ENCODE measurements at regions not wholly inside any gene's neighbourhood (a gene's known extent, or its start where the extent isn't known, plus 50 kb on each side); places are given as distances from the start of the nearest gene placed in this dataset.

- H3K4me1 ChIP-seq (ENCODE audit: control insufficient read depth, insufficient read depth, low read length) = no peaks in the 10 kb centered on the region
- ATAC-seq = no peak
- intact Hi-C loops (cut with micrococcal nuclease; ENCODE audit: unreplicated experiment) (no loop called here), in situ Hi-C loops (cut with HindIII; ENCODE audit: low pct_unique_long_range_greater_than_20kb, low sequenced_read_pairs) (no loop called here)
- BruUV-seq (replicated peaks) = no TSS peak
- H3K4me3 ChIP-seq (ENCODE audit: low read depth in 2 of 2, low read length in 2 of 2) = no peak overlapping the region
- H3K27ac ChIP-seq (ENCODE audit: low read length) = no peak overlapping the region
- TF ChIP-seq TCF7L2 (IDR thresholded peaks at IDR 0.05; ENCODE audit: low read depth, low read length) = no peak
- TF ChIP-seq, protein P1, sequence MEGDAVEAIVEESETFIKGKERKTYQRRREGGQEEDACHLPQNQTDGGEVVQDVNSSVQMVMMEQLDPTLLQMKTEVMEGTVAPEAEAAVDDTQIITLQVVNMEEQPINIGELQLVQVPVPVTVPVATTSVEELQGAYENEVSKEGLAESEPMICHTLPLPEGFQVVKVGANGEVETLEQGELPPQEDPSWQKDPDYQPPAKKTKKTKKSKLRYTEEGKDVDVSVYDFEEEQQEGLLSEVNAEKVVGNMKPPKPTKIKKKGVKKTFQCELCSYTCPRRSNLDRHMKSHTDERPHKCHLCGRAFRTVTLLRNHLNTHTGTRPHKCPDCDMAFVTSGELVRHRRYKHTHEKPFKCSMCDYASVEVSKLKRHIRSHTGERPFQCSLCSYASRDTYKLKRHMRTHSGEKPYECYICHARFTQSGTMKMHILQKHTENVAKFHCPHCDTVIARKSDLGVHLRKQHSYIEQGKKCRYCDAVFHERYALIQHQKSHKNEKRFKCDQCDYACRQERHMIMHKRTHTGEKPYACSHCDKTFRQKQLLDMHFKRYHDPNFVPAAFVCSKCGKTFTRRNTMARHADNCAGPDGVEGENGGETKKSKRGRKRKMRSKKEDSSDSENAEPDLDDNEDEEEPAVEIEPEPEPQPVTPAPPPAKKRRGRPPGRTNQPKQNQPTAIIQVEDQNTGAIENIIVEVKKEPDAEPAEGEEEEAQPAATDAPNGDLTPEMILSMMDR (IDR thresholded peaks at IDR 0.05) = no peak
- TF ChIP-seq, protein P2, sequence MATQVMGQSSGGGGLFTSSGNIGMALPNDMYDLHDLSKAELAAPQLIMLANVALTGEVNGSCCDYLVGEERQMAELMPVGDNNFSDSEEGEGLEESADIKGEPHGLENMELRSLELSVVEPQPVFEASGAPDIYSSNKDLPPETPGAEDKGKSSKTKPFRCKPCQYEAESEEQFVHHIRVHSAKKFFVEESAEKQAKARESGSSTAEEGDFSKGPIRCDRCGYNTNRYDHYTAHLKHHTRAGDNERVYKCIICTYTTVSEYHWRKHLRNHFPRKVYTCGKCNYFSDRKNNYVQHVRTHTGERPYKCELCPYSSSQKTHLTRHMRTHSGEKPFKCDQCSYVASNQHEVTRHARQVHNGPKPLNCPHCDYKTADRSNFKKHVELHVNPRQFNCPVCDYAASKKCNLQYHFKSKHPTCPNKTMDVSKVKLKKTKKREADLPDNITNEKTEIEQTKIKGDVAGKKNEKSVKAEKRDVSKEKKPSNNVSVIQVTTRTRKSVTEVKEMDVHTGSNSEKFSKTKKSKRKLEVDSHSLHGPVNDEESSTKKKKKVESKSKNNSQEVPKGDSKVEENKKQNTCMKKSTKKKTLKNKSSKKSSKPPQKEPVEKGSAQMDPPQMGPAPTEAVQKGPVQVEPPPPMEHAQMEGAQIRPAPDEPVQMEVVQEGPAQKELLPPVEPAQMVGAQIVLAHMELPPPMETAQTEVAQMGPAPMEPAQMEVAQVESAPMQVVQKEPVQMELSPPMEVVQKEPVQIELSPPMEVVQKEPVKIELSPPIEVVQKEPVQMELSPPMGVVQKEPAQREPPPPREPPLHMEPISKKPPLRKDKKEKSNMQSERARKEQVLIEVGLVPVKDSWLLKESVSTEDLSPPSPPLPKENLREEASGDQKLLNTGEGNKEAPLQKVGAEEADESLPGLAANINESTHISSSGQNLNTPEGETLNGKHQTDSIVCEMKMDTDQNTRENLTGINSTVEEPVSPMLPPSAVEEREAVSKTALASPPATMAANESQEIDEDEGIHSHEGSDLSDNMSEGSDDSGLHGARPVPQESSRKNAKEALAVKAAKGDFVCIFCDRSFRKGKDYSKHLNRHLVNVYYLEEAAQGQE (IDR thresholded peaks at IDR 0.05; ENCODE audit: insufficient read depth in 1 of 2, low read depth in 2 of 2, low read length in 1 of 2) = no peak
- no peak for TF ChIP-seq SIN3A (IDR thresholded peaks at IDR 0.05; ENCODE audit: borderline replicate concordance, insufficient read depth, low read depth, low read length)
- no peak for TF ChIP-seq POLR2AphosphoS5 (IDR thresholded peaks at IDR 0.05; ENCODE audit: low read depth, low read length)
- no peaks in the 10 kb centered on the region for H3K36me3 ChIP-seq (ENCODE audit: control insufficient read depth, insufficient read depth, low read length)
- no peaks in the 10 kb centered on the region for H3K9me3 ChIP-seq (ENCODE audit: control insufficient read depth, insufficient read depth, low read depth, low read length)
- H3K27me3 ChIP-seq (ENCODE audit: control insufficient read depth, insufficient read depth, low read length) = no peaks in the 10 kb centered on the region
- no peak for DNase-seq (ENCODE audit: low read depth, low spot score)
- ChIA-PET CTCF (no interaction called here), POLR2A (no interaction called here)
Observed at GRCh38 chr21:26752849-26753248, 92.4 kb downstream of the ADAMTS1 start.

DNA sequence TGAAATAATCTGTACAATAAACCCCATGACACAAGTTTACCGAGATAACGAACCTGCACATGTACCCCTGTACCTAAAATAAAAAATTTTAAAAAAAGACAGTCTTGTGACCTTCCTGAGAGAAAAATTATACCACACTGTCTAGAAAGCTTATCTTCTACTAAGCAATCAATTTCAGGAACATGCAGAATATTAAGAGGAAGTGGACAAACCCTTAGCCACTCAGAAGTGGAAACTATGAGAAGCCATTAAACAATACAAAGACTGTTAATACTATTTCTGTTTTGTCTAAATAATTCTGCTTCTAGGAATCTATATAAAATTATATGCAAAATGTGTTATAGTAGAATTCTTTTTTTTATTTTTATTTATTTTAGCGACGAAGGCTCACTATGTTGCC, 93.9 kb downstream of the ADAMTS1 start:
- Histone ChIP-seq H3K4me3 (ENCODE audit: low read depth in 2 of 2, low read length in 2 of 2) (no peak overlapping the region), H3K4me1 (ENCODE audit: control insufficient read depth, insufficient read depth, low read length) (no peaks in the 10 kb centered on the region), H3K27ac (ENCODE audit: low read length) (no peak overlapping the region), H3K9me3 (ENCODE audit: control insufficient read depth, insufficient read depth, low read depth, low read length) (no peaks in the 10 kb centered on the region), H3K27me3 (ENCODE audit: control insufficient read depth, insufficient read depth, low read length) (no peaks in the 10 kb centered on the region), H3K36me3 (ENCODE audit: control insufficient read depth, insufficient read depth, low read length) (no peaks in the 10 kb centered on the region)
- TF ChIP-seq SIN3A (IDR thresholded peaks at IDR 0.05; ENCODE audit: borderline replicate concordance, insufficient read depth, low read depth, low read length) (no peak), TCF7L2 (IDR thresholded peaks at IDR 0.05; ENCODE audit: low read depth, low read length) (no peak), POLR2AphosphoS5 (IDR thresholded peaks at IDR 0.05; ENCODE audit: low read depth, low read length) (no peak)
- TF ChIP-seq, protein P2 (IDR thresholded peaks at IDR 0.05; ENCODE audit: insufficient read depth in 1 of 2, low read depth in 2 of 2, low read length in 1 of 2) = no peak
- TF ChIP-seq, protein P1 (IDR thresholded peaks at IDR 0.05) = no peak
- ATAC-seq (no peak), DNase-seq (ENCODE audit: low read depth, low spot score) (no peak)
- no TSS peak for BruUV-seq (replicated peaks)
- POLR2A ChIA-PET = no interaction called here
- in situ Hi-C loops (cut with HindIII; ENCODE audit: low pct_unique_long_range_greater_than_20kb, low sequenced_read_pairs) = no loop called here
- CTCF ChIA-PET = no interaction called here
- intact Hi-C loops (cut with micrococcal nuclease; ENCODE audit: unreplicated experiment) = no loop called here
